HG03442 (cell line): ENCODE measurements at regions not wholly inside any gene's neighbourhood (a gene's known extent, or its start where the extent isn't known, plus 50 kb on each side); places are given as distances from the start of the nearest gene placed in this dataset.

Experiments
- ATAC-seq: cut with Tn5 transposase; IDR thresholded peaks from one replicate; pipeline ENCODE4 v1.9.1; 2021; ENCODE audit warnings: mild to moderate bottlenecking, moderate library complexity; ENCODE audit not compliant: unreplicated experiment

DNA sequence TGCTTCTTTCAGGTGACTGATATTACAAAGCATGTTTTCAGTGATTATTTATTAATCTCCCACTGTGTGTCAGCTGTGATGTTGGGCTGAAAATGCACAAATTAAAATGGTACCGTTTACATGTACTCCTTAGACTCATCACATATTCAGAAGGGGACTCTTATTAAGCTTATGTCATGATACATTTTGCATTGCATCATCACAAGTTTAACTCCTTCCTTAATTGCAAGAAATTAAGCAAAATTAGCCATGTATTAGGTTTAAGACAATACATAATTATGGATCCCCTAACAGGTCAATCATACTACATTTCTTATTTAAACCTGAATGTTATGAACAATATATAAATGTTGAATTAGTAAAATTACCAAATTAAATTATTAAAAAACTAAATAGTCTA is 899.1 kb downstream of the TMEM182 start:
- no peak for ATAC-seq

- ATAC-seq: no peak
Measured at GRCh38 chr2:103664690-103665089, 902.9 kb downstream of the TMEM182 start.

GRCh38 chr2:103667335-103667884 is 905.6 kb downstream of the TMEM182 start:
- no peak for ATAC-seq

DNA sequence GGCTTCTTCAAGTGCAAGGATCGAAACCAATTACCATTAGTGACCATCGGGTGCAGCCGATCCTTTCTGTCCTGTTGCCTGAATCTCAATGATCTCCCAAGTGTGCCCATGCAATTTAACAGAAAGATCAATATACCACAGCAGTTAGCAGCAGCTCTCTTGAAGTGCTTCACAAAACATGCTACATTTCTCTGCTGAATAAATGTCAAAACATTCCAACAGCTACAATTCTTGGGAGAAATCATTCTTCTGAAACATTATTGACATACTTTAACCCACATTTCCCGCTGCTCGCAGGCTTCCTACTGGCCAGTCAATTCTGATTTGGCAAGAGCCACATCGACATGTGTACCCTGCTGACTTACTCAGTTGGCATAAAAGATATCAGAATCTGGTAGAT is 907.7 kb downstream of the TMEM182 start:
- ATAC-seq: no peak
